ENCODE measurements at regions not wholly inside any gene's neighbourhood (a gene's known extent, or its start where the extent isn't known, plus 50 kb on each side); places are given as distances from the start of the nearest gene placed in this dataset.

- intact Hi-C loops (cut with DNase I) = no loop called here
- H3K27me3 ChIP-seq = no peaks in the 10 kb centered on the region
- H3K4me3 ChIP-seq = no peak overlapping the region
- 87 to 94% (median 93%) methylated on average over 1 of the region's 1 CpG for WGBS, 4 donors
- no peaks in the 10 kb centered on the region for H3K4me1 ChIP-seq (replicated peaks in 1 of 2)
- no peak overlapping the region for H3K27ac ChIP-seq
- no peaks in the 10 kb centered on the region for H3K9me3 ChIP-seq (replicated peaks in 1 of 3)
- H3K36me3 ChIP-seq (replicated peaks in 1 of 2) = no peaks in the 10 kb centered on the region
- TF ChIP-seq POLR2A (IDR thresholded peaks at IDR 0.05) (no peak), CTCF (IDR thresholded peaks at IDR 0.05) (no peak)
- DNase-seq = no peak
These were observed 490.9 kb upstream of the TENM4 start for GRCh38 chr11:79931692-79932091.

GRCh38 chr11:79926707-79927106 lies 485.9 kb upstream of the TENM4 start:
- no peak for DNase-seq
- intact Hi-C loops (cut with DNase I) = no loop called here
- Histone ChIP-seq H3K27me3 (no peaks in the 10 kb centered on the region), H3K9me3 (replicated peaks in 1 of 3) (no peaks in the 10 kb centered on the region), H3K4me1 (replicated peaks in 1 of 2) (no peaks in the 10 kb centered on the region), H3K27ac (no peak overlapping the region), H3K36me3 (replicated peaks in 1 of 2) (no peaks in the 10 kb centered on the region), H3K4me3 (no peak overlapping the region)
- TF ChIP-seq CTCF (IDR thresholded peaks at IDR 0.05) = no peak
- no peak for TF ChIP-seq POLR2A (IDR thresholded peaks at IDR 0.05)
- WGBS, 4 donors = 85 to 97% (median 93%) methylated on average over 2 of the region's 2 CpGs

GRCh38 chr11:79925570-79925969 lies 484.7 kb upstream of the TENM4 start:
- Histone ChIP-seq H3K36me3 (replicated peaks in 1 of 2) (no peaks in the 10 kb centered on the region), H3K9me3 (replicated peaks in 1 of 3) (no peaks in the 10 kb centered on the region), H3K27me3 (no peaks in the 10 kb centered on the region), H3K27ac (no peak overlapping the region), H3K4me1 (replicated peaks in 1 of 2) (no peaks in the 10 kb centered on the region), H3K4me3 (no peak overlapping the region)
- intact Hi-C loops (cut with DNase I) = no loop called here
- no peak for DNase-seq
- TF ChIP-seq CTCF (IDR thresholded peaks at IDR 0.05) = no peak
- TF ChIP-seq POLR2A (IDR thresholded peaks at IDR 0.05) = no peak
- 88 to 92% (median 90%) methylated on average over 3 of the region's 3 CpGs for WGBS, 4 donors

GRCh38 chr11:79922641-79923040 lies 481.8 kb upstream of the TENM4 start:
- no peak for TF ChIP-seq CTCF (IDR thresholded peaks at IDR 0.05)
- no peak for TF ChIP-seq POLR2A (IDR thresholded peaks at IDR 0.05)
- 88 to 95% (median 92%) methylated on average over 3 of the region's 3 CpGs for WGBS, 4 donors
- intact Hi-C loops (cut with DNase I) = no loop called here
- Histone ChIP-seq H3K4me3 (no peak overlapping the region), H3K4me1 (replicated peaks in 1 of 2) (no peaks in the 10 kb centered on the region), H3K36me3 (replicated peaks in 1 of 2) (no peaks in the 10 kb centered on the region), H3K9me3 (replicated peaks in 1 of 3) (no peaks in the 10 kb centered on the region), H3K27me3 (no peaks in the 10 kb centered on the region), H3K27ac (no peak overlapping the region)
- DNase-seq = no peak

Data from adrenal gland (tissue), 9 donors.